ENCODE measurements at regions not wholly inside any gene's neighbourhood (a gene's known extent, or its start where the extent isn't known, plus 50 kb on each side); places are given as distances from the start of the nearest gene placed in this dataset.

GRCh38 chr6:10269814-10270472 is 144.9 kb downstream of the TFAP2A start:
- CTCF ChIA-PET, result no interaction called here
- POLR2A ChIA-PET, result interaction anchor here (0.6 kb wide), 1 partner anchor 16 kb away, joined by 4 read pairs; no protein-coding TSS in a partner anchor
- no peak for TF ChIP-seq SIN3A (IDR thresholded peaks at IDR 0.05; ENCODE audit: borderline replicate concordance, insufficient read depth, low read depth, low read length)
- TF ChIP-seq TCF7L2 (IDR thresholded peaks at IDR 0.05; ENCODE audit: low read depth, low read length), result no peak
- no peak overlapping the region for H3K27ac ChIP-seq (ENCODE audit: low read length)
- in situ Hi-C loops (cut with HindIII; ENCODE audit: low pct_unique_long_range_greater_than_20kb, low sequenced_read_pairs), result no loop called here
- H3K27me3 ChIP-seq (ENCODE audit: control insufficient read depth, insufficient read depth, low read length), result no peaks in the 10 kb centered on the region
- 0 out of 2 replicates have a peak, but pooled peaks cover 3% of the 10 kb centered on the region for H3K4me1 ChIP-seq (ENCODE audit: control insufficient read depth, insufficient read depth, low read length)
- H3K4me3 ChIP-seq (ENCODE audit: low read depth in 2 of 2, low read length in 2 of 2), result no peak overlapping the region
- no peak for ATAC-seq
- intact Hi-C loops (cut with micrococcal nuclease; ENCODE audit: unreplicated experiment), result no loop called here
- BruUV-seq (replicated peaks), result no TSS peak
- DNase-seq (ENCODE audit: low read depth, low spot score), result no peak
- H3K9me3 ChIP-seq (ENCODE audit: control insufficient read depth, insufficient read depth, low read depth, low read length), result no peaks in the 10 kb centered on the region
- H3K36me3 ChIP-seq (ENCODE audit: control insufficient read depth, insufficient read depth, low read length), result no peaks in the 10 kb centered on the region

- CTCF ChIA-PET, result no interaction called here
- no peak for ATAC-seq
- TF ChIP-seq CTCF (IDR thresholded peaks at IDR 0.05) (no peak), SIN3A (IDR thresholded peaks at IDR 0.05; ENCODE audit: borderline replicate concordance, insufficient read depth, low read depth, low read length) (no peak), REST (IDR thresholded peaks at IDR 0.05; ENCODE audit: insufficient read depth in 1 of 2, low read depth in 2 of 2, low read length in 1 of 2) (no peak), POLR2AphosphoS5 (IDR thresholded peaks at IDR 0.05; ENCODE audit: low read depth, low read length) (no peak), TCF7L2 (IDR thresholded peaks at IDR 0.05; ENCODE audit: low read depth, low read length) (no peak)
- no peak for DNase-seq (ENCODE audit: low read depth, low spot score)
- Histone ChIP-seq H3K27ac (ENCODE audit: low read length) (no peak overlapping the region), H3K36me3 (ENCODE audit: control insufficient read depth, insufficient read depth, low read length) (no peaks in the 10 kb centered on the region), H3K4me1 (ENCODE audit: control insufficient read depth, insufficient read depth, low read length) (0 out of 2 replicates have a peak, but pooled peaks cover 3% of the 10 kb centered on the region), H3K4me3 (ENCODE audit: low read depth in 2 of 2, low read length in 2 of 2) (no peak overlapping the region), H3K9me3 (ENCODE audit: control insufficient read depth, insufficient read depth, low read depth, low read length) (no peaks in the 10 kb centered on the region), H3K27me3 (ENCODE audit: control insufficient read depth, insufficient read depth, low read length) (no peaks in the 10 kb centered on the region)
- intact Hi-C loops (cut with micrococcal nuclease; ENCODE audit: unreplicated experiment) (no loop called here), in situ Hi-C loops (cut with HindIII; ENCODE audit: low pct_unique_long_range_greater_than_20kb, low sequenced_read_pairs) (no loop called here)
- no TSS peak for BruUV-seq (replicated peaks)
- POLR2A ChIA-PET, result interaction anchor here (0.6 kb wide), 1 partner anchor 344 kb away, joined by 3 read pairs; no protein-coding TSS in a partner anchor
Measured at GRCh38 chr6:10268611-10269310, 146.1 kb downstream of the TFAP2A start.

Data from Panc1 (cell line).